Nephron progenitor cell (in vitro differentiated cells): ENCODE measurements at regions not wholly inside any gene's neighbourhood (a gene's known extent, or its start where the extent isn't known, plus 50 kb on each side); places are given as distances from the start of the nearest gene placed in this dataset.
A peak's percentile ranks its signal among the peaks of the same experiment; 100 is the strongest.
"Not testable (repeated sequence)": the region's sequence is repeated elsewhere in the genome, so short reads cannot be mapped to it uniquely, and the experiment has no call there.

Source experiments
- DNase-seq: peaks from one replicate; pipeline ENCODE4 v3.0.0; 2021
- H3K27ac Mint-ChIP-seq: 2 replicates; pipeline ENCODE4 v1.8.0; 2021; ENCODE audit warnings: mild to moderate bottlenecking, moderate library complexity, mixed read lengths
- H3K27me3 Mint-ChIP-seq: 2 replicates; pipeline ENCODE4 v1.8.0; 2021; ENCODE audit warnings: mild to moderate bottlenecking, low read depth, mixed read lengths; ENCODE audit not compliant: poor library complexity
- H3K36me3 Mint-ChIP-seq: 2 replicates; pipeline ENCODE4 v1.8.0; 2021; ENCODE audit warnings: low read depth, mixed read lengths
- H3K4me1 Mint-ChIP-seq: 2 replicates; pipeline ENCODE4 v1.8.0; 2021; ENCODE audit warnings: mixed read lengths
- H3K4me3 Mint-ChIP-seq: 2 replicates; pipeline ENCODE4 v1.8.0; 2021; ENCODE audit warnings: mild to moderate bottlenecking, moderate library complexity, mixed read lengths
- H3K9me3 Mint-ChIP-seq: 2 replicates; pipeline ENCODE4 v1.8.0; 2021; ENCODE audit warnings: mild to moderate bottlenecking, moderate library complexity, mixed read lengths
- CTCF ChIP-seq: fragments of 200-600 bp; sonication (generic); IDR thresholded peaks from 2 replicates; pipeline ENCODE4 v1.5.0; 2021; ENCODE audit warnings: antibody characterized with exemption

- peak overlapping the region; percentile 84 for H3K4me3 Mint-ChIP-seq
- H3K27ac Mint-ChIP-seq = no peak overlapping the region
- peak; percentile 48 for DNase-seq
- peaks cover 35% of the 10 kb centered on the region for H3K9me3 Mint-ChIP-seq
- TF ChIP-seq CTCF = no peak
- H3K27me3 Mint-ChIP-seq = peaks cover 63% of the 10 kb centered on the region
- peaks cover 24% of the 10 kb centered on the region for H3K4me1 Mint-ChIP-seq
- peaks cover 5% of the 10 kb centered on the region for H3K36me3 Mint-ChIP-seq
Observed at GRCh38 chr7:149692557-149692982, 80.8 kb downstream of the ZNF467 start.

- H3K27ac Mint-ChIP-seq = no peak overlapping the region
- H3K9me3 Mint-ChIP-seq = peaks cover 29% of the 10 kb centered on the region
- peak overlapping the region; percentile 79 for H3K4me3 Mint-ChIP-seq
- peaks cover 5% of the 10 kb centered on the region for H3K36me3 Mint-ChIP-seq
- H3K4me1 Mint-ChIP-seq = peaks cover 24% of the 10 kb centered on the region
- TF ChIP-seq CTCF = no peak
- DNase-seq = no peak
- peaks cover 63% of the 10 kb centered on the region for H3K27me3 Mint-ChIP-seq
Observed at GRCh38 chr7:149692056-149692455, 81.3 kb downstream of the ZNF467 start.

GRCh38 chr7:149690688-149691446 lies 82.5 kb downstream of the ZNF467 start:
- peaks cover 24% of the 10 kb centered on the region for H3K9me3 Mint-ChIP-seq
- TF ChIP-seq CTCF = no peak
- peak overlapping the region; percentile 55 for H3K27ac Mint-ChIP-seq
- H3K4me1 Mint-ChIP-seq = peaks cover 24% of the 10 kb centered on the region
- H3K36me3 Mint-ChIP-seq = peaks cover 5% of the 10 kb centered on the region
- peaks cover 62% of the 10 kb centered on the region for H3K27me3 Mint-ChIP-seq
- DNase-seq = peak; percentile 80
- H3K4me3 Mint-ChIP-seq = peak overlapping the region; percentile 74

GRCh38 chr7:149689291-149689721 lies 84.1 kb downstream of the ZNF467 start:
- Mint-ChIP-seq H3K9me3 (peaks cover 21% of the 10 kb centered on the region), H3K4me1 (peaks cover 24% of the 10 kb centered on the region), H3K27me3 (peaks cover 56% of the 10 kb centered on the region), H3K36me3 (peaks cover 5% of the 10 kb centered on the region), H3K27ac (no peak overlapping the region), H3K4me3 (no peak overlapping the region)
- no peak for DNase-seq
- TF ChIP-seq CTCF = no peak

- H3K4me1 Mint-ChIP-seq = peaks cover 24% of the 10 kb centered on the region
- no peak for TF ChIP-seq CTCF
- peaks cover 55% of the 10 kb centered on the region for H3K27me3 Mint-ChIP-seq
- H3K36me3 Mint-ChIP-seq = peaks cover 5% of the 10 kb centered on the region
- H3K4me3 Mint-ChIP-seq = no peak overlapping the region
- DNase-seq = no peak
- H3K9me3 Mint-ChIP-seq = peaks cover 20% of the 10 kb centered on the region
- no peak overlapping the region for H3K27ac Mint-ChIP-seq
Observed at GRCh38 chr7:149688836-149689235, 84.6 kb downstream of the ZNF467 start.

- peaks cover 45% of the 10 kb centered on the region for H3K27me3 Mint-ChIP-seq
- H3K27ac Mint-ChIP-seq, H3K4me3 Mint-ChIP-seq, H3K36me3 Mint-ChIP-seq, DNase-seq: not testable (repeated sequence)
- peaks cover 21% of the 10 kb centered on the region for H3K4me1 Mint-ChIP-seq
- peaks cover 13% of the 10 kb centered on the region for H3K9me3 Mint-ChIP-seq
Observed at GRCh38 chr7:149687820-149688219, 85.6 kb downstream of the ZNF467 start.
